Testis (tissue), 2 donors: ENCODE measurements at regions not wholly inside any gene's neighbourhood (a gene's known extent, or its start where the extent isn't known, plus 50 kb on each side); places are given as distances from the start of the nearest gene placed in this dataset.

Experiments used
- POLR2A ChIP-seq: fragments of 450-650 bp; IDR thresholded peaks from one replicate; pipeline ENCODE4 v1.6.1; 2017; ENCODE audit warnings: antibody characterized with exemption, mild to moderate bottlenecking, moderate library complexity
- TF ChIP-seq, protein P1 (sequence below), 3 experiments: fragments of 450-650 bp in 2 of 3; fragments of 200-600 bp in 1 of 3; sonication (generic) in 1 of 3; IDR thresholded peaks; one replicate each; pipeline ENCODE4 v1.5.1; 2016 to 2019; ENCODE audit warnings: antibody characterized with exemption in 3 of 3, mild to moderate bottlenecking in 2 of 3, moderate library complexity in 1 of 3

DNA sequence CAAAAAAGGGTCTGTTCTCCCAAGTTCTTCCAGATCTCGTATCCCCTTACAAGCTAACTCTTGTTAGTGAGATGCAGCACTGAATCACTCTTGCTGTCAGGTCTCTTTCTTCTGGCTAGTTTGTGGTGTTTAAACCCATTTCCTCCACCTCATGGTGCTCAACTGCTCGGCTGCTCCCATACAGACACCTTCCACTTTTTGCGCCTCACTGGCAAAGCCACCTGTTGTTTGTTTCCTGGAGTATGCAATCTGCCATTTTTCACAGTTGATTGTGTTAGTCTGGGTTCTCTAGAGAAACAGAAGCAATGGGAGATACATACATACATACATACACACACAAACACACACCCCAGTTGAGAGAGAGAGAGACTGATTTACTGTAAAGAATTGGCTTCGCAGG lies 124.4 kb upstream of the SP8 start:
- TF ChIP-seq, protein P1, sequence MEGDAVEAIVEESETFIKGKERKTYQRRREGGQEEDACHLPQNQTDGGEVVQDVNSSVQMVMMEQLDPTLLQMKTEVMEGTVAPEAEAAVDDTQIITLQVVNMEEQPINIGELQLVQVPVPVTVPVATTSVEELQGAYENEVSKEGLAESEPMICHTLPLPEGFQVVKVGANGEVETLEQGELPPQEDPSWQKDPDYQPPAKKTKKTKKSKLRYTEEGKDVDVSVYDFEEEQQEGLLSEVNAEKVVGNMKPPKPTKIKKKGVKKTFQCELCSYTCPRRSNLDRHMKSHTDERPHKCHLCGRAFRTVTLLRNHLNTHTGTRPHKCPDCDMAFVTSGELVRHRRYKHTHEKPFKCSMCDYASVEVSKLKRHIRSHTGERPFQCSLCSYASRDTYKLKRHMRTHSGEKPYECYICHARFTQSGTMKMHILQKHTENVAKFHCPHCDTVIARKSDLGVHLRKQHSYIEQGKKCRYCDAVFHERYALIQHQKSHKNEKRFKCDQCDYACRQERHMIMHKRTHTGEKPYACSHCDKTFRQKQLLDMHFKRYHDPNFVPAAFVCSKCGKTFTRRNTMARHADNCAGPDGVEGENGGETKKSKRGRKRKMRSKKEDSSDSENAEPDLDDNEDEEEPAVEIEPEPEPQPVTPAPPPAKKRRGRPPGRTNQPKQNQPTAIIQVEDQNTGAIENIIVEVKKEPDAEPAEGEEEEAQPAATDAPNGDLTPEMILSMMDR (IDR thresholded peaks at IDR 0.05), result no peak
- no peak for TF ChIP-seq POLR2A
